ENCODE measurements at regions not wholly inside any gene's neighbourhood (a gene's known extent, or its start where the extent isn't known, plus 50 kb on each side); places are given as distances from the start of the nearest gene placed in this dataset.

DNA sequence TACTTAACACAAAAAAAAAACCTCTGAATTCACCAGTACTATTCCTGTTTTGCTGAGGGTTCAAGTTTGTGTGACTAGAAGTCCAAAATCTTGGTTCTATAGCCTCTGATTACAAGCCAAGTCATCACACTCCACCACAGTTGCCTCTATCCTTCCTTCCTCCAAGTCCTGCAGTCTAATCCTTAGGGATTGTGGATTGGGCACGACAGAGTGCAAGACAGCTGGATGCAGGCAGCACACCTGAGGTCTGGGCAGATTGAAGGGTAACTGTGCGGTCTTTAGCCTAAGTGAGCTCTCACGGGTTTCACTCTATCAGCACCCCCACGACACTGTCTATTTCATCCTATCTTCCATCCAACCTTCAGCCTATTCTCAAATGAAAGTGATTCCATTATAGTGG, 299.4 kb upstream of the ID2 start:
- no peak for TF ChIP-seq CTCF (IDR thresholded peaks at IDR 0.05)
- no peak for TF ChIP-seq POLR2AphosphoS5 (IDR thresholded peaks at IDR 0.05)
